H9 (cell line): ENCODE measurements at regions not wholly inside any gene's neighbourhood (a gene's known extent, or its start where the extent isn't known, plus 50 kb on each side); places are given as distances from the start of the nearest gene placed in this dataset.

Experiments used
- DNase-seq: peaks from one replicate; pipeline ENCODE4 v3.0.0-alpha.2; 2017
- H2AFZ ChIP-seq: one replicate; pipeline ENCODE4 v1.6.1; 2013; ENCODE audit warnings: mild to moderate bottlenecking, low read length, control low read depth, moderate library complexity
- H2AK5ac ChIP-seq: 2 replicates; pipeline ENCODE4 v1.6.1; 2013; ENCODE audit warnings: low read length, control low read depth, mixed read lengths; ENCODE audit not compliant: insufficient read length
- H2BK120ac ChIP-seq: one replicate; pipeline ENCODE4 v1.6.1; 2013; ENCODE audit warnings: low read depth, mild to moderate bottlenecking, low read length, control low read depth, inconsistent platforms; ENCODE audit not compliant: poor library complexity, severe bottlenecking
- H2BK12ac ChIP-seq: 2 replicates; pipeline ENCODE4 v1.6.1; 2013; ENCODE audit warnings: low read length, control low read depth, mixed read lengths, low read depth; ENCODE audit not compliant: insufficient read length
- H2BK15ac ChIP-seq: 2 replicates; pipeline ENCODE4 v1.6.1; 2013; ENCODE audit warnings: low read depth, low read length, control low read depth
- H2BK20ac ChIP-seq: one replicate; pipeline ENCODE4 v1.6.1; 2013; ENCODE audit warnings: low read depth, mild to moderate bottlenecking, low read length, control low read depth, inconsistent platforms; ENCODE audit not compliant: poor library complexity, severe bottlenecking
- H2BK5ac ChIP-seq: 2 replicates; pipeline ENCODE4 v1.6.1; 2013; ENCODE audit warnings: low read length, control low read depth, mixed read lengths; ENCODE audit not compliant: insufficient read length
- H3K14ac ChIP-seq: 2 replicates; pipeline ENCODE4 v1.6.1; 2013; ENCODE audit warnings: low read length, control low read depth; ENCODE audit not compliant: insufficient read depth
- H3K18ac ChIP-seq: 2 replicates; pipeline ENCODE4 v1.6.1; 2013; ENCODE audit warnings: low read depth, mild to moderate bottlenecking, mixed read lengths, low read length, control low read depth; ENCODE audit not compliant: insufficient read length
- H3K23ac ChIP-seq: 2 replicates; pipeline ENCODE4 v1.6.1; 2013; ENCODE audit warnings: low read length, control low read depth, mixed read lengths, low read depth; ENCODE audit not compliant: insufficient read length
- H3K23me2 ChIP-seq: 2 replicates; pipeline ENCODE4 v1.6.1; 2013; ENCODE audit warnings: low read depth, mild to moderate bottlenecking, mixed read lengths, low read length, control low read depth; ENCODE audit not compliant: insufficient read length, poor library complexity, severe bottlenecking
- H3K27ac ChIP-seq: 2 replicates; pipeline ENCODE4 v1.5.1; 2013; ENCODE audit warnings: low read length, control low read depth, mixed read lengths, low read depth; ENCODE audit not compliant: insufficient read length
- H3K27me3 ChIP-seq: 2 replicates; pipeline ENCODE4 v1.6.1; 2013; ENCODE audit warnings: low read length, control low read depth, inconsistent platforms; ENCODE audit not compliant: insufficient read depth
- H3K4ac ChIP-seq: 2 replicates; pipeline ENCODE4 v1.6.1; 2013; ENCODE audit warnings: low read depth, mild to moderate bottlenecking, control low read depth, inconsistent platforms, low read length, moderate library complexity
- H3K4me1 ChIP-seq: 2 replicates; pipeline ENCODE4 v1.6.1; 2013; ENCODE audit warnings: low read length, control low read depth, inconsistent platforms; ENCODE audit not compliant: insufficient read depth
- H3K4me2 ChIP-seq: 2 replicates; pipeline ENCODE4 v1.6.1; 2013; ENCODE audit warnings: low read length, control low read depth, mixed read lengths; ENCODE audit not compliant: insufficient read length, insufficient read depth
- H3K56ac ChIP-seq: 2 replicates; pipeline ENCODE4 v1.6.1; 2013; ENCODE audit warnings: low read depth, mild to moderate bottlenecking, mixed read lengths, low read length, control low read depth; ENCODE audit not compliant: insufficient read length
- H3K79me1 ChIP-seq: 2 replicates; pipeline ENCODE4 v1.6.1; 2013; ENCODE audit warnings: low read depth, mild to moderate bottlenecking, moderate library complexity, low read length, control low read depth, inconsistent platforms; ENCODE audit not compliant: insufficient read depth, poor library complexity, severe bottlenecking
- H3K79me2 ChIP-seq: 2 replicates; pipeline ENCODE4 v1.6.1; 2013; ENCODE audit warnings: low read length, control low read depth, inconsistent platforms; ENCODE audit not compliant: insufficient read depth
- H3K9ac ChIP-seq: 2 replicates; pipeline ENCODE4 v1.6.1; 2013; ENCODE audit warnings: low read length, control low read depth, mixed read lengths; ENCODE audit not compliant: insufficient read length; ENCODE audit errors: extremely low read depth
- H3K9me3 ChIP-seq: one replicate; pipeline ENCODE4 v1.6.1; 2013; ENCODE audit warnings: low read depth, low read length, inconsistent platforms; ENCODE audit not compliant: control insufficient read depth
- H3T11ph ChIP-seq: one replicate; pipeline ENCODE4 v1.6.1; 2013; ENCODE audit warnings: mild to moderate bottlenecking, low read length, control low read depth, inconsistent platforms
- H4K20me1 ChIP-seq: one replicate; pipeline ENCODE4 v1.6.1; 2013; ENCODE audit not compliant: control insufficient read depth, insufficient read length, insufficient read depth
- H4K5ac ChIP-seq: 2 replicates; pipeline ENCODE4 v1.6.1; 2013; ENCODE audit warnings: low read depth, mild to moderate bottlenecking, mixed read lengths, low read length, control low read depth; ENCODE audit not compliant: insufficient read length
- H4K8ac ChIP-seq: replicated peaks from 2 replicates; pipeline ENCODE4 v1.6.1; 2013; ENCODE audit warnings: low read length, control low read depth, mixed read lengths, low read depth; ENCODE audit not compliant: insufficient read length
- H4K91ac ChIP-seq: 2 replicates; pipeline ENCODE4 v1.6.1; 2013; ENCODE audit warnings: low read depth, mild to moderate bottlenecking, moderate library complexity, mixed read lengths, low read length, control low read depth; ENCODE audit not compliant: insufficient read length
- H3K27ac Mint-ChIP-seq, 3 experiments: 2 replicates in 2 of 3; 3 replicates in 1 of 3; pipeline ENCODE4 v1.8.0; 2020 to 2021; ENCODE audit warnings: mixed read lengths in 3 of 3, mild to moderate bottlenecking in 1 of 3, moderate library complexity in 1 of 3
- H3K27me3 Mint-ChIP-seq: 2 replicates; pipeline ENCODE4 v1.8.0; 2021; ENCODE audit warnings: low read depth, mild to moderate bottlenecking, moderate library complexity, mixed read lengths
- H3K36me3 Mint-ChIP-seq, 3 experiments: 2 replicates in 2 of 3; 3 replicates in 1 of 3; pipeline ENCODE4 v1.8.0; 2020 to 2021; ENCODE audit warnings: low read depth in 3 of 3, mixed read lengths in 3 of 3; ENCODE audit not compliant: insufficient read depth in 1 of 3
- H3K4me1 Mint-ChIP-seq, 2 experiments: 2 replicates each; pipeline ENCODE4 v1.8.0; 2020; ENCODE audit warnings: mixed read lengths in 2 of 2
- H3K4me3 Mint-ChIP-seq, 2 experiments: 2 replicates in 1 of 2; 3 replicates in 1 of 2; pipeline ENCODE4 v1.8.0; 2020 to 2021; ENCODE audit warnings: mild to moderate bottlenecking in 2 of 2, mixed read lengths in 2 of 2, moderate library complexity in 1 of 2
- H3K9me3 Mint-ChIP-seq, 2 experiments: 2 replicates in 1 of 2; 3 replicates in 1 of 2; pipeline ENCODE4 v1.8.0; 2020; ENCODE audit warnings: mild to moderate bottlenecking in 2 of 2, mixed read lengths in 2 of 2, moderate library complexity in 1 of 2
- WGBS: extraction: QIAGEN DNeasy Blood & Tissue Kit; methylation state at CpG from one replicate; pipeline ENCODE4 v1.1.7; 2013; ENCODE audit warnings: missing lambda C conversion rate, low lambda C conversion rate, mixed read lengths; ENCODE audit not compliant: insufficient read length; ENCODE audit errors: extremely low coverage; 5-methylcytosine and 5-hydroxymethylcytosine counted together
- TF ChIP-seq, protein P1 (sequence below): fragments of 200-600 bp; sonication (generic); conservative IDR thresholded peaks from 3 replicates; pipeline ENCODE4 v1.8.0; 2021; ENCODE audit warnings: antibody characterized with exemption, mild to moderate bottlenecking

DNA sequence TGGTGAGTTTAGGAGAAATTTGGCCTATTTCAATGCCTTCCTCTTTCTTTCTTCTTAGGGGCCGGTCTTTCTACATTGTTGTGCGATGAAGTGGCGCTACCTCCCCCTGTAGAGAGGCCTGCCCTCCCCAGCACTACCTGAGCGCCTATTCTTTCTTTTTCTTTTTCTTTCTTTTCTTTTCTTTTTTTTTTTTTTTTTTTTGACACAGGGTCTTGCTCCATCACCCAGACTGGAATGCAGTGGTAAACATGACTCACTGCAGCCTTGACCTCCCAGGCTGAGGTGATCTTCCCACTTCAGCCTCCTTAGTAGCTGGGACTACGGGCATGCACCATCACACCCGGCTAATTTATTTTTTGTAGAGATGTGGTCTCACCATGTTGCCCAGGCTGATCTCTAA is 136.1 kb upstream of the MAX start:
- peaks cover 0 to 4% (median 0%) of the 10 kb centered on the region in 3 experiments; a peak in 2 of 7 replicates for H3K36me3 Mint-ChIP-seq
- DNase-seq = no peak
- Histone ChIP-seq H3K27ac (no peak overlapping the region), H4K91ac (no peak overlapping the region), H3K14ac (no peak overlapping the region), H3K79me1 (no peaks in the 10 kb centered on the region), H3K4ac (no peak overlapping the region), H2BK120ac (no peak overlapping the region), H3K23ac (no peak overlapping the region), H4K5ac (no peak overlapping the region), H4K8ac (no peak overlapping the region), H2AK5ac (no peak overlapping the region), H2AFZ (no peak overlapping the region), H3K79me2 (no peaks in the 10 kb centered on the region), H4K20me1 (no peaks in the 10 kb centered on the region), H3K9me3 (no peaks in the 10 kb centered on the region), H2BK5ac (no peak overlapping the region), H3K9ac (no peak overlapping the region), H3K56ac (no peak overlapping the region), H2BK12ac (no peak overlapping the region), H3K27me3 (no peaks in the 10 kb centered on the region), H3K4me1 (0 out of 2 replicates have a peak, but pooled peaks cover 2% of the 10 kb centered on the region), H3K23me2 (no peaks in the 10 kb centered on the region), H3T11ph (no peak overlapping the region), H2BK20ac (no peak overlapping the region), H2BK15ac (no peak overlapping the region), H3K18ac (no peak overlapping the region), H3K4me2 (no peak overlapping the region)
- TF ChIP-seq, protein P1, sequence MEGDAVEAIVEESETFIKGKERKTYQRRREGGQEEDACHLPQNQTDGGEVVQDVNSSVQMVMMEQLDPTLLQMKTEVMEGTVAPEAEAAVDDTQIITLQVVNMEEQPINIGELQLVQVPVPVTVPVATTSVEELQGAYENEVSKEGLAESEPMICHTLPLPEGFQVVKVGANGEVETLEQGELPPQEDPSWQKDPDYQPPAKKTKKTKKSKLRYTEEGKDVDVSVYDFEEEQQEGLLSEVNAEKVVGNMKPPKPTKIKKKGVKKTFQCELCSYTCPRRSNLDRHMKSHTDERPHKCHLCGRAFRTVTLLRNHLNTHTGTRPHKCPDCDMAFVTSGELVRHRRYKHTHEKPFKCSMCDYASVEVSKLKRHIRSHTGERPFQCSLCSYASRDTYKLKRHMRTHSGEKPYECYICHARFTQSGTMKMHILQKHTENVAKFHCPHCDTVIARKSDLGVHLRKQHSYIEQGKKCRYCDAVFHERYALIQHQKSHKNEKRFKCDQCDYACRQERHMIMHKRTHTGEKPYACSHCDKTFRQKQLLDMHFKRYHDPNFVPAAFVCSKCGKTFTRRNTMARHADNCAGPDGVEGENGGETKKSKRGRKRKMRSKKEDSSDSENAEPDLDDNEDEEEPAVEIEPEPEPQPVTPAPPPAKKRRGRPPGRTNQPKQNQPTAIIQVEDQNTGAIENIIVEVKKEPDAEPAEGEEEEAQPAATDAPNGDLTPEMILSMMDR = no peak
- H3K4me3 Mint-ChIP-seq = no peak overlapping the region
- H3K4me1 Mint-ChIP-seq = peaks cover 24 to 27% of the 10 kb centered on the region in 2 experiments
- peaks cover 0 to 6% of the 10 kb centered on the region in 2 experiments; a peak in 1 of 5 replicates for H3K9me3 Mint-ChIP-seq
- no peaks in the 10 kb centered on the region; the same call in 1 of the 2 replicates for H3K27me3 Mint-ChIP-seq
- no peak overlapping the region for H3K27ac Mint-ChIP-seq
- no CpG with 5 or more reads among the region's 6 CpGs for WGBS
